SJCRH30 (cell line): ENCODE measurements at regions not wholly inside any gene's neighbourhood (a gene's known extent, or its start where the extent isn't known, plus 50 kb on each side); places are given as distances from the start of the nearest gene placed in this dataset.

Experiments used
- DNase-seq, 2 experiments: peaks; one replicate each; pipeline ENCODE4 v3.0.0-alpha.2; 2015 to 2020
- H3K27ac ChIP-seq: fragments of 250-450 bp; sonication (Bioruptor Pico); 2 replicates; pipeline ENCODE4 v1.5.1; 2020; ENCODE audit warnings: mild to moderate bottlenecking, moderate library complexity
- H3K27me3 ChIP-seq: fragments of 250-450 bp; sonication (Bioruptor Pico); 2 replicates; pipeline ENCODE4 v1.5.1; 2020; ENCODE audit warnings: mild to moderate bottlenecking, moderate library complexity
- H3K36me3 ChIP-seq: fragments of 250-450 bp; sonication (Bioruptor Pico); 2 replicates; pipeline ENCODE4 v1.5.1; 2020; ENCODE audit warnings: mild to moderate bottlenecking, moderate library complexity
- H3K4me1 ChIP-seq: fragments of 250-450 bp; sonication (Bioruptor Pico); 2 replicates; pipeline ENCODE4 v1.5.1; 2020; ENCODE audit warnings: mild to moderate bottlenecking, moderate library complexity
- H3K4me3 ChIP-seq: fragments of 250-450 bp; sonication (Bioruptor Pico); 2 replicates; pipeline ENCODE4 v1.5.1; 2020; ENCODE audit warnings: mild to moderate bottlenecking, moderate library complexity
- H3K9me3 ChIP-seq: fragments of 250-450 bp; sonication (Bioruptor Pico); replicated peaks from 2 replicates; pipeline ENCODE4 v1.5.1; 2020; ENCODE audit warnings: mild to moderate bottlenecking, moderate library complexity

DNA sequence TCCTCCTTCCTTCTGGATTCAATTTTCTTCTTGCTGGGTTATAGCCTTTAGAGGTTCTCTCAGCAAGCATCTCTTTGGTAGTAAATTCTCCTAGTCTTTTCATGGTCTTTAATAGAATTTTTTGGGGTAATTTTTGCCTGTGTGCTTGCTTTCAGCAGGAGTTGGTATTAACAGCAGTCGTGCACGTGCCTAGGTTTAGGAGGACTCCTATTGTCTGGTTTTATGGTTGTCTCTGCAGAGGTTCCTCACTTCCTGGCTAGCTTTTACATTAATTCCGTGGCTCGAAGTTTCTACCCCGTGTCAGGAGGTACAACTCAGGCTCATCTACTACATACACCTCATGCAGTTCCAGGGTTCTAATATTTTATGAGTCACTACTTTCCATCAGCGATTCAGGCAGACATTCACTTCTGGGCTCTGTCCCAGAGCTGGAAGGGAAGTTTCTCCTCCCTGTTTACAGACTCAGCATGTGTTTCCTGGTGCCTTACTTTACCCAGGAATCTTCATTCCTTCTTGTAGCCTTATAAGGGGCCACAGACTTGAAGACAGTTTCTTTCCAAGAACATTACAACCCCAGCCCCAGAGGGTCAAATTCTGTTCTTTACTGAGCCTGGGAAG lies 643.6 kb downstream of the HS3ST4 start:
- Histone ChIP-seq H3K27me3 (no peaks in the 10 kb centered on the region), H3K4me3 (no peak overlapping the region), H3K36me3 (no peaks in the 10 kb centered on the region), H3K4me1 (no peaks in the 10 kb centered on the region), H3K9me3 (no peaks in the 10 kb centered on the region), H3K27ac (no peak overlapping the region)
- DNase-seq = no peak

- H3K9me3 ChIP-seq = no peaks in the 10 kb centered on the region
- DNase-seq = no peak
- H3K36me3 ChIP-seq = no peaks in the 10 kb centered on the region
- H3K27me3 ChIP-seq = no peaks in the 10 kb centered on the region
- no peak overlapping the region for H3K4me3 ChIP-seq
- no peak overlapping the region for H3K27ac ChIP-seq
- no peaks in the 10 kb centered on the region for H3K4me1 ChIP-seq
These were observed 650.9 kb downstream of the HS3ST4 start for GRCh38 chr16:26342621-26343020.

DNA sequence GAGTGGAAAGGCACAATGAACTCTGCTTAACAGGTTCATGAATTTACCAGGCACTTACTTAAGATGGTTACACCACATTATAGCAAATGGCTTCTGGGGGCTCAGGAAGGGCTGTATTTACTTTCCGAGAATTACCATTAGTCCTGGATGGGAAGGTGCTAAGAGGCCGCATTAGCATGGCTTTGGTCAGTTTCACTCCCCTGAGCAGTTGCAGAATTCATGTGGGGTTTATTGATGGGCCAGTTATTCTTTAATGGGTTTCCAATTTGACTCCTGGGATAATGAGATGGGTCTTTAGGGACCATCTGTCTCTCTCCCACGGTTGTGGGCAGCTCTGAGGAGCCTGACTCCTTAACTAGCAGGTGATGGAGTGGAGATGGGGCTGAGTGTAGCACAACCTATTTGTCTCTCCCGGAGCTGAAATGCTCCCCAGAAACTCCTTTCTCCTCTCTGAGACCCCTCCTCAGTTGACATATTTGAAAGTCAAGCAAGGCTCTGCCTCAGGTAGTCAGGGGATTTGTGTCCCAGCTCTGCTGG lies 652.5 kb downstream of the HS3ST4 start:
- no peaks in the 10 kb centered on the region for H3K9me3 ChIP-seq
- no peaks in the 10 kb centered on the region for H3K4me1 ChIP-seq
- DNase-seq = no peak
- no peaks in the 10 kb centered on the region for H3K27me3 ChIP-seq
- no peak overlapping the region for H3K27ac ChIP-seq
- H3K4me3 ChIP-seq = no peak overlapping the region
- no peaks in the 10 kb centered on the region for H3K36me3 ChIP-seq

GRCh38 chr16:26344976-26345375 lies 653.2 kb downstream of the HS3ST4 start:
- no peaks in the 10 kb centered on the region for H3K9me3 ChIP-seq
- H3K4me3 ChIP-seq = no peak overlapping the region
- H3K27me3 ChIP-seq = no peaks in the 10 kb centered on the region
- no peaks in the 10 kb centered on the region for H3K36me3 ChIP-seq
- no peak for DNase-seq
- H3K27ac ChIP-seq = no peak overlapping the region
- H3K4me1 ChIP-seq = no peaks in the 10 kb centered on the region

GRCh38 chr16:26345966-26346365 lies 654.2 kb downstream of the HS3ST4 start:
- H3K27me3 ChIP-seq = no peaks in the 10 kb centered on the region
- no peaks in the 10 kb centered on the region for H3K36me3 ChIP-seq
- DNase-seq = no peak

GRCh38 chr16:26348095-26348494 lies 656.3 kb downstream of the HS3ST4 start:
- Histone ChIP-seq H3K9me3 (no peaks in the 10 kb centered on the region), H3K27ac (no peak overlapping the region), H3K27me3 (no peaks in the 10 kb centered on the region), H3K4me3 (no peak overlapping the region), H3K4me1 (no peaks in the 10 kb centered on the region), H3K36me3 (no peaks in the 10 kb centered on the region)
- DNase-seq = no peak

More at GRCh38 chr16:26345966-26346365, 654.2 kb downstream of the HS3ST4 start:
- no peak overlapping the region for H3K27ac ChIP-seq
- H3K4me3 ChIP-seq = no peak overlapping the region
- H3K4me1 ChIP-seq = no peaks in the 10 kb centered on the region
- H3K9me3 ChIP-seq = no peaks in the 10 kb centered on the region

- Histone ChIP-seq H3K27ac (no peak overlapping the region), H3K9me3 (no peaks in the 10 kb centered on the region), H3K27me3 (no peaks in the 10 kb centered on the region), H3K36me3 (no peaks in the 10 kb centered on the region), H3K4me1 (no peaks in the 10 kb centered on the region), H3K4me3 (no peak overlapping the region)
- DNase-seq = no peak
These were observed 669.1 kb downstream of the HS3ST4 start for GRCh38 chr16:26360867-26361266.

DNA sequence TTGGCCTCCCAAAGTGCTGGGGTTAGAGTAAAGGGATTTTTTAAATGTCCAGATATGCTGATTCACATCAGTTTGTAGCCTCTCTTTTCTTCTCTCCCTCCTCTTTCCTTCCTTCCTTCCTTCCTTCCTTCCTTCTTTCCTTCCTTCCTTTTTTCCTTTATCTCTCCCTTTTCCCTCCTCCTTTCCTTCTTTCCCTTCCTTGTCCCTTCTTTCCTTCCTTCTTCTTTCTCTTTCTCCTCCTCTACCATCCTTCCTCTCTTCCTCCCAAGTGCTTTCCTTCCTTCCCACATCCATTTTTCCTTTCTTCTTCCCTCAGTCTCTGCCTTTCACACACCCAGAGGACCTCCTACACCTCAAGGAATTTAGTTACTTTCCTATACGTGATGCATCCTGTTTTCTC lies 671.8 kb downstream of the HS3ST4 start:
- Histone ChIP-seq H3K4me1 (no peaks in the 10 kb centered on the region), H3K27me3 (no peaks in the 10 kb centered on the region)

GRCh38 chr16:26365161-26365940 lies 673.6 kb downstream of the HS3ST4 start:
- Histone ChIP-seq H3K9me3 (no peaks in the 10 kb centered on the region), H3K27me3 (no peaks in the 10 kb centered on the region), H3K4me3 (no peak overlapping the region), H3K27ac (no peak overlapping the region), H3K4me1 (no peaks in the 10 kb centered on the region), H3K36me3 (no peaks in the 10 kb centered on the region)
- DNase-seq = no peak

More for the DNA sequence above, 671.8 kb downstream of the HS3ST4 start:
- Histone ChIP-seq H3K36me3 (no peaks in the 10 kb centered on the region), H3K9me3 (no peaks in the 10 kb centered on the region), H3K27ac (no peak overlapping the region), H3K4me3 (no peak overlapping the region)
- no peak for DNase-seq

GRCh38 chr16:26371349-26371869 lies 679.6 kb downstream of the HS3ST4 start:
- DNase-seq = no peak
- Histone ChIP-seq H3K27me3 (no peaks in the 10 kb centered on the region), H3K9me3 (no peaks in the 10 kb centered on the region), H3K4me3 (no peak overlapping the region), H3K27ac (no peak overlapping the region), H3K4me1 (no peaks in the 10 kb centered on the region), H3K36me3 (no peaks in the 10 kb centered on the region)

- Histone ChIP-seq H3K9me3 (no peaks in the 10 kb centered on the region), H3K27me3 (no peaks in the 10 kb centered on the region), H3K36me3 (no peaks in the 10 kb centered on the region), H3K27ac (no peak overlapping the region), H3K4me1 (no peaks in the 10 kb centered on the region), H3K4me3 (no peak overlapping the region)
- no peak for DNase-seq
These were observed 682.6 kb downstream of the HS3ST4 start for GRCh38 chr16:26374279-26374925.

GRCh38 chr16:26382586-26382985 lies 684.1 kb upstream of the C16orf82 start:
- no peak overlapping the region for H3K4me3 ChIP-seq
- no peaks in the 10 kb centered on the region for H3K9me3 ChIP-seq
- no peak overlapping the region for H3K27ac ChIP-seq
- no peak for DNase-seq
- H3K4me1 ChIP-seq = no peaks in the 10 kb centered on the region
- H3K36me3 ChIP-seq = no peaks in the 10 kb centered on the region
- no peaks in the 10 kb centered on the region for H3K27me3 ChIP-seq

DNA sequence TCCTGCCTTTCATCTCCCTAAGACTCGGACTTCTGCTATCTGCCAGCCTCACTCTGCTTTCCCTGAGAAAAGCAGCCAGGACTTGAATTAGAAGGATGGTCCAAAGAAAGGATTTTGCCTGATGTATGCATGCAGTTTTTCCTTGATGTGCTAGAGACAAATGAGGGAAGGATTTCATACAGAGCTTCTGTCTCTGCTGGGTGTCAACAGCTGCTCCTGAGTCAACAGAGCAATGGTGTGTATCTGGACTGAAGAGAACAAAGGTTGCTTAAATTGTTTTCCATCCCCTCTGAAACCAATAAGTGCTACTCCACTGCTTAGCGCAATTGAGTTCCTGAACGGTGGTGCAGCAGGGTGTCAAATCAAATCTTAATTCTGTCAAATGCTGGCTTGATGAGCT lies 680.6 kb upstream of the C16orf82 start:
- Histone ChIP-seq H3K4me1 (no peaks in the 10 kb centered on the region), H3K27me3 (no peaks in the 10 kb centered on the region), H3K27ac (no peak overlapping the region), H3K4me3 (no peak overlapping the region), H3K36me3 (no peaks in the 10 kb centered on the region), H3K9me3 (no peaks in the 10 kb centered on the region)
- no peak for DNase-seq

- H3K9me3 ChIP-seq = no peaks in the 10 kb centered on the region
- no peak overlapping the region for H3K4me3 ChIP-seq
- H3K27me3 ChIP-seq = no peaks in the 10 kb centered on the region
- H3K4me1 ChIP-seq = no peaks in the 10 kb centered on the region
- H3K27ac ChIP-seq = no peak overlapping the region
- H3K36me3 ChIP-seq = no peaks in the 10 kb centered on the region
- peak in 1 of 2 experiments; percentile 2 for DNase-seq
These were observed 674.9 kb upstream of the C16orf82 start for GRCh38 chr16:26391833-26392232.

DNA sequence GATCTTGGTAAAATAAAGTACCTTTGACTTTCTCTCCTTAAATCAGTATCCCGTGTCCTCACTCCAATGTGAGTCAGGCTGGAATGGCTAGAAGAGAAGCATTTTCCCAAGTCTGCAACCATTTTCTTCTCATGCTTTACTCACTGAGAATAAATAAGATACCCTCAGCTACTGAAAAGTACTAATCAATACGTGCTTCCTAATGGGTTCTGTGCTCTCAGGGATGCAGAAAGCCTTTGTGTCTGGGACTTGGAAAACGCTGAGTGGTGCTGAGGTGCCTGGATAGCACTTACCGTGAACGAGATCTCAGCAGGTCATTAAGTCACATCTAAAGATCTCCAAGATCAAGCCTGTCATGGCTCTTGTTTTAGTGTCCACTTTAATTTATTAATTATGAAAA lies 672.3 kb upstream of the C16orf82 start:
- Histone ChIP-seq H3K4me1 (no peaks in the 10 kb centered on the region), H3K36me3 (no peaks in the 10 kb centered on the region), H3K27me3 (no peaks in the 10 kb centered on the region), H3K27ac (no peak overlapping the region), H3K4me3 (no peak overlapping the region), H3K9me3 (no peaks in the 10 kb centered on the region)
- DNase-seq = no peak
